GM23338 (cell line): ENCODE measurements at regions not wholly inside any gene's neighbourhood (a gene's known extent, or its start where the extent isn't known, plus 50 kb on each side); places are given as distances from the start of the nearest gene placed in this dataset.

ENCODE experiments used
- ATAC-seq: fragments of 200-7000 bp; cut with Tn5 transposase; 3 replicates; pipeline ENCODE4 v1.9.1; 2020
- DNase-seq: peaks from one replicate; pipeline ENCODE4 v3.0.0-alpha.2; 2015; ENCODE audit warnings: low spot score
- H2AFZ ChIP-seq: fragments of 200-600 bp; sonication (generic); 2 replicates; pipeline ENCODE4 v1.8.0; 2016; ENCODE audit warnings: antibody characterized with exemption, mild to moderate bottlenecking, moderate library complexity
- H3F3A ChIP-seq: fragments of 200-600 bp; sonication (generic); replicated peaks from 2 replicates; pipeline ENCODE4 v1.8.0; 2017; ENCODE audit warnings: antibody characterized with exemption, mixed run types, low read depth
- H3K27ac ChIP-seq: fragments of 200-600 bp; sonication (generic); 2 replicates; pipeline ENCODE4 v1.6.1; 2016; ENCODE audit warnings: low read depth
- H3K27me3 ChIP-seq: fragments of 200-600 bp; sonication (generic); 2 replicates; pipeline ENCODE4 v1.8.0; 2016; ENCODE audit warnings: mild to moderate bottlenecking, mixed run types, moderate library complexity; ENCODE audit not compliant: insufficient read depth
- H3K36me3 ChIP-seq: fragments of 200-600 bp; sonication (generic); 2 replicates; pipeline ENCODE4 v1.8.0; 2016; ENCODE audit warnings: mild to moderate bottlenecking; ENCODE audit not compliant: insufficient read depth
- H3K4me1 ChIP-seq: fragments of 200-600 bp; sonication (generic); 2 replicates; pipeline ENCODE4 v1.8.0; 2016; ENCODE audit warnings: mild to moderate bottlenecking, moderate library complexity; ENCODE audit not compliant: insufficient read depth
- H3K4me2 ChIP-seq: fragments of 200-600 bp; sonication (generic); 2 replicates; pipeline ENCODE4 v1.7.1; 2017; ENCODE audit warnings: mixed run types
- H3K4me3 ChIP-seq: fragments of 200-600 bp; sonication (generic); 2 replicates; pipeline ENCODE4 v1.6.1; 2016; ENCODE audit warnings: mixed run types
- H3K79me2 ChIP-seq: fragments of 200-600 bp; sonication (generic); replicated peaks from 2 replicates; pipeline ENCODE4 v1.8.0; 2017; ENCODE audit warnings: mild to moderate bottlenecking; ENCODE audit not compliant: insufficient read depth
- H3K9me2 ChIP-seq: fragments of 200-600 bp; sonication (generic); 2 replicates; pipeline ENCODE4 v1.8.0; 2017; ENCODE audit not compliant: insufficient read depth
- H4K20me1 ChIP-seq: fragments of 200-600 bp; sonication (generic); replicated peaks from 2 replicates; pipeline ENCODE4 v1.8.0; 2017; ENCODE audit warnings: mild to moderate bottlenecking; ENCODE audit not compliant: insufficient read depth
- H3K27ac Mint-ChIP-seq: 2 replicates; pipeline ENCODE4 v1.8.0; 2020; ENCODE audit warnings: inconsistent platforms, mild to moderate bottlenecking, moderate library complexity, mixed read lengths
- H3K27me3 Mint-ChIP-seq: 3 replicates; pipeline ENCODE4 v1.8.0; 2022; ENCODE audit warnings: low read depth, mild to moderate bottlenecking, moderate library complexity, mixed read lengths, inconsistent platforms; ENCODE audit not compliant: insufficient read depth, poor library complexity
- H3K36me3 Mint-ChIP-seq: 3 replicates; pipeline ENCODE4 v1.8.0; 2021; ENCODE audit warnings: low read depth, mild to moderate bottlenecking, inconsistent platforms, moderate library complexity, mixed read lengths
- H3K4me1 Mint-ChIP-seq: 3 replicates; pipeline ENCODE4 v1.8.0; 2020; ENCODE audit warnings: mild to moderate bottlenecking, inconsistent platforms, mixed read lengths
- H3K4me3 Mint-ChIP-seq: 3 replicates; pipeline ENCODE4 v1.8.0; 2021; ENCODE audit warnings: moderate library complexity, mild to moderate bottlenecking, inconsistent platforms, mixed read lengths
- H3K9me3 Mint-ChIP-seq: 3 replicates; pipeline ENCODE4 v1.8.0; 2020; ENCODE audit warnings: moderate library complexity, mild to moderate bottlenecking, inconsistent platforms, mixed read lengths
- CREB1 ChIP-seq: fragments of 250-450 bp; sonication (Bioruptor Pico); IDR thresholded peaks from 2 replicates; pipeline ENCODE4 v1.5.0; 2020; ENCODE audit warnings: low read depth, mild to moderate bottlenecking, moderate library complexity
- CTCF ChIP-seq, 2 experiments: fragments of 200-600 bp in 1 of 2; sonication (generic) in 1 of 2; conservative IDR thresholded peaks; 2 replicates each; pipeline versions ENCODE4 v1.5.1 to v1.6.1; 2016 to 2017; ENCODE audit warnings: antibody characterized with exemption in 2 of 2, low read depth in 2 of 2, mild to moderate bottlenecking in 2 of 2, moderate library complexity in 1 of 2
- EZH2phosphoT487 ChIP-seq: fragments of 200-600 bp; sonication (generic); IDR thresholded peaks from one replicate; pipeline ENCODE4 v1.8.1; 2018; ENCODE audit warnings: antibody characterized with exemption; ENCODE audit not compliant: unreplicated experiment
- NANOG ChIP-seq: IDR thresholded peaks from 2 replicates; pipeline ENCODE4 v1.6.1; 2016; ENCODE audit warnings: antibody characterized with exemption, borderline replicate concordance
- POLR2AphosphoS5 ChIP-seq: IDR thresholded peaks from 2 replicates; pipeline ENCODE4 v1.6.1; 2016; ENCODE audit warnings: antibody characterized with exemption, low read depth
- STAT1 ChIP-seq: IDR thresholded peaks from one replicate; pipeline ENCODE4 v1.6.1; 2016; ENCODE audit warnings: antibody characterized with exemption; ENCODE audit not compliant: unreplicated experiment
- ZNF114 ChIP-seq: fragments of 250-450 bp; sonication (Bioruptor Pico); IDR thresholded peaks from 2 replicates; pipeline ENCODE4 v1.5.0; 2020; ENCODE audit warnings: mild to moderate bottlenecking, moderate library complexity
- ZNF462 ChIP-seq: fragments of 250-450 bp; sonication (Bioruptor Pico); IDR thresholded peaks from 2 replicates; pipeline ENCODE4 v1.5.0; 2020; ENCODE audit warnings: mild to moderate bottlenecking, moderate library complexity

GRCh38 chr2:76599732-76600368, 889.1 kb upstream of the GCFC2 start (continued):
- no peak for TF ChIP-seq ZNF462 (CRISPR knock-in tag)

- H3K9me3 Mint-ChIP-seq = peaks cover 10% of the 10 kb centered on the region
- no peak overlapping the region for H3K4me3 Mint-ChIP-seq
- no peak overlapping the region for H3K27ac ChIP-seq
- H3K36me3 ChIP-seq = no peaks in the 10 kb centered on the region
- peaks cover 22% of the 10 kb centered on the region for H3K4me1 ChIP-seq
- no peak for DNase-seq
- H3F3A ChIP-seq = 0 out of 2 replicates have a peak, but pooled peaks cover 4% of the 10 kb centered on the region
- H3K4me3 ChIP-seq = no peak overlapping the region
- no peaks in the 10 kb centered on the region for H3K9me2 ChIP-seq
- peaks cover 6% of the 10 kb centered on the region for H3K4me1 Mint-ChIP-seq
- H3K27ac Mint-ChIP-seq = peak overlapping the region; percentile 7; the same call in 1 of the 2 replicates
- H3K36me3 Mint-ChIP-seq = peaks cover 13% of the 10 kb centered on the region; the same call in 2 of the 3 replicates
- no peaks in the 10 kb centered on the region for H4K20me1 ChIP-seq
- H3K4me2 ChIP-seq = no peak overlapping the region
- peaks cover 11% of the 10 kb centered on the region for H3K79me2 ChIP-seq
- H3K27me3 Mint-ChIP-seq = no peaks in the 10 kb centered on the region
- H3K27me3 ChIP-seq = no peaks in the 10 kb centered on the region
- no peak overlapping the region for H2AFZ ChIP-seq
- ATAC-seq = no peak
- no peak for TF ChIP-seq EZH2phosphoT487
- no peak for TF ChIP-seq NANOG
- TF ChIP-seq CREB1 (CRISPR knock-in tag) = no peak
- no peak for TF ChIP-seq CTCF (conservative IDR thresholded peaks at IDR 0.05; ENCODE audit: low read depth in 2 of 2)
- no peak for TF ChIP-seq ZNF462 (CRISPR knock-in tag)
- TF ChIP-seq ZNF114 (CRISPR knock-in tag) = no peak
- no peak for TF ChIP-seq STAT1
- TF ChIP-seq POLR2AphosphoS5 = no peak
These were observed 873.8 kb upstream of the GCFC2 start for GRCh38 chr2:76584474-76584873.
